Body of pancreas (tissue), 4 donors: ENCODE measurements at regions not wholly inside any gene's neighbourhood (a gene's known extent, or its start where the extent isn't known, plus 50 kb on each side); places are given as distances from the start of the nearest gene placed in this dataset.

Source experiments
- CTCF ChIP-seq, 7 experiments: fragments of 450-650 bp in 4 of 7; fragments of 200-600 bp in 3 of 7; sonication (generic) in 3 of 7; IDR thresholded peaks; one replicate each; pipeline ENCODE4 v1.5.1; 2016 to 2019; ENCODE audit warnings: antibody characterized with exemption in 7 of 7
- POLR2A ChIP-seq, 3 donors: fragments of 450-650 bp; IDR thresholded peaks; one replicate each; pipeline ENCODE4 v1.6.1; 2016; ENCODE audit warnings: antibody characterized with exemption in 3 of 3, mild to moderate bottlenecking in 2 of 3

GRCh38 chr3:67848299-67848698 is 193.9 kb upstream of the SUCLG2 start:
- no peak for TF ChIP-seq POLR2A (IDR thresholded peaks at IDR 0.05)
- no peak for TF ChIP-seq CTCF (IDR thresholded peaks at IDR 0.05)
